Kidney tubule cell (primary cell): ENCODE measurements at regions not wholly inside any gene's neighbourhood (a gene's known extent, or its start where the extent isn't known, plus 50 kb on each side); places are given as distances from the start of the nearest gene placed in this dataset.
A peak's percentile ranks its signal among the peaks of the same experiment; 100 is the strongest.

ENCODE experiments used
- DNase-seq: peaks from one replicate; pipeline ENCODE4 v3.0.0-alpha.2; 2018; ENCODE audit warnings: low spot score

DNA sequence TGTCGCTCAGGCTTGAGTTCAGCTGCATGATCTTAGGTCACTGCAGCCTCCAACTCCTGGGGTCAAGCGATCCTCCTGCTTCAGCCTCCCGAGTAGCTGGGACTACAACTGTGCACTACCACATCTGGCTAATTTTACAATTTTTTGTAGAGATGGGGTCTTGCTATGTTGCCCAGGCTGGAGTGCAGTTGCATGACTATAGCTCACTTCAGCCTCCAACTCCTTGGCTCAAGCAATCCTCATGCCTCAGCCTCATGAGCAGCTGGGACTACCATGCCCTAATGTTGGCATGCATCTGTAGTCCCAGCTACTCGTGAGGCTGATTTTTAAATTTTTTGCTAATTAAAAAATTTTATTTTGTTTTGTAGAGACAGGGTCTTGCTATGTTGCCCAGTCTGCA, 101.9 kb upstream of the NPTX2 start:
- no peak for DNase-seq

DNA sequence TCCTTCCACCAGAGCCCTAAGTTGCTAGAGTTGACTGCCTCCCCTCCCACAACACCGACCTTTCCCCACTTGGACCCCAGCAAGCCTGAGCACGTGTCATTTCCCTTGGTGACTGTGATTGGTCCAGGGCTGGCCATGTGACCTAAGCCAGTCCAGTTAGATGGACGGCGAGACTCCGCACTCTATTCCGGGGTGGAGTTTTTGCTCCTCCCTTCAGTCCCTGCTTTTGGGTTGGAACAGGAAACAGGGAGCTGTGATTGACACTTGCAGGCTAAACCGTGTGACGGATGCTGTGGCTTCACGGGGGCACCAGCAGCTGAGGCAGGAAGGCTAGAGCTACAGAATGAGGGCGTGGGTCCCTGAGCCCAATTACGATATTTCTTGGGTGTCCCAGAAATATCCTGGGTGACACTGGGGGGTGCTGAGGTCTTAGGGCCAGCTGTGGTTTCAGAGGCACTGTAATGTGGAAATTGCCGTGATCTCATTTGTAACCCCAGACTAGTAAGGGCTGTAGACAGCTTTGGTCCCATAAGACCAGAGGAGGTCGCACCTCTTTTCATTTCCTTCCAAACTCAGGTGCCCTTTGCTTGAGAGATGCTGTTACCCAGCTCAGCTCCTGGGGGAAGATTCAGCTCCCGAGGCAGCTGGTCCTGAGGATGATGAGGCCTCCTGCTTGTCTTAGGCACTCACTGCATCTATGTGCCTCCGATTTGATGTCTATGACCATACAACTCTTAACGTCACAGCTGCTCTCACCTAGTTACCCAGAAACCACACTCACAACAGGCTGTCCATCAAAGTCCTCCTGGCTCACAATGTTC, 102.7 kb upstream of the NPTX2 start:
- DNase-seq: no peak

DNA sequence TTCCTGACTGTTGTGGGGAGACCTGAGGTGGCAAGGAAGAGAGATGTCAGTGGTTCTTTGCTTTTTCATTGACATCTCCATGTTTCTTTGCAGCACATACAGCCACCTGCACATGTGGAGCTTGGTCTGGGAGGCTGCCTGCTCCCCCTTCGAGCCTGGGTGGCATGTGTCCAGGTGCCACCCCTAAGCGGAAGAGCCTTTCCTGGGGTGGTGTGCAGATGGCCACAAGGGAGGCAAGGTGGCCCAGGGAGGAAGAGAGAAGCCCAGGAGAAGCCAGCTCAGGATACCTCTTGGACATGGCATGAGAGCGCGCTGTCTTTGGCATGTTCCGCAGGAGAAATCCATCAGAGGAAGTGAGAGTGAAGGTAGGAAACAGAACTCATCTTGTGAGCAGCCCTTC, 105.9 kb upstream of the NPTX2 start:
- DNase-seq: no peak

DNA sequence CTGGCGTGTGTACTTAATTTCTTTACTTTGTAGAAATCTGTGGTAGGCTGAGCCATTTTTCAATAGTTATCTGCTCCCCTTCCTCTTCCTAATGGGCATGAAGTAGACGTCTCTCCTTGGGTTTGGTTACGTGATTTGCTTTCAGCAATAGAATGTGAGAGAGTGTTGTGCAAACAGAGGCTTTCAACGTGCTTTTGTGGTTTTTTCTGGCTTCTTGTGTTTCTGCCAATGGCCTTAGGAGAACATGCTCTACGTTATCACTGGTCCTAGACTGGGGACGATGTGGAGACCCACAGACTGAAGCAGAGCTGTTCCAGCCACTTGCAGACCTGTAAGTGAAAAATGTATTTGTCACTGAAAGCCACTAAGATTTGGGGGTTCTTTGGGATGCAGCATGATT, 107.2 kb upstream of the NPTX2 start:
- DNase-seq: no peak

DNA sequence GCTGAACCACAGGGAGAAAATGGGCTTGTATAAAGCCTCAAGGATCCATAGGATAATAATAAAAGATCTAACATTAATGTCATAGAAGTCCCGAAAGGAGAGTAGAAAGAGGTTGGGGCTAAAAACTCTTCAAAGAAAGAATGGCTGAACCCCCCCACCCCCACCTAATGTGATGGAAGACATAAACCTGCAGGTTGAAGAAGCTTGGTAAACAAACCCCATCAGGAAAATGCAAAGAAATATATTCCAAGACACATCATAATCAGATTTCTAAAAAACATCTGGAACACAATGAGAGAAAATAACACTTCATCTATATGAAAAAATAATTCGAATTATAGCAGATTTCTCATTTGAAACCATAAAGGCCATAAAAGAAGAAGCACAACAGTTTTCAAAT, 105.6 kb upstream of the BAIAP2L1 start:
- DNase-seq: no peak

DNA sequence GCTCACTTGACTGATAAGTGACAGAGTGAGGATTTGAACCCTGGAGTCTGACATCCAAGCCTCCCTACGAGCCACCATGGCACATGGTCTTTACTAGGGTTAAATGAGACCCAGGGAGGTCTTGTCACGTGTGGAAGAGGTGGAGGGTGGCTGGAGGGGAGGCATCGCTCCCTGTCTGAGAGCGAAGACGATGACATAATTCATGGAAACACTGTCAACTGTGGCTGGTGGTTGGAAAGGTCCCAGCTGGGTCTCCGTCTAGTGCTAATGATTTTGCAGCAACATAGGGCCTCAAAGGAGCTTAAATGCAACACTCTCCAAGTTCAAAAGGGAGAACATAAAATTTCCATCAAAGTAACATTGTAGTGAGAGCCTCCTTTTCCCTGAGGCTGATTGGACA, 99.9 kb upstream of the BAIAP2L1 start:
- DNase-seq: no peak

DNA sequence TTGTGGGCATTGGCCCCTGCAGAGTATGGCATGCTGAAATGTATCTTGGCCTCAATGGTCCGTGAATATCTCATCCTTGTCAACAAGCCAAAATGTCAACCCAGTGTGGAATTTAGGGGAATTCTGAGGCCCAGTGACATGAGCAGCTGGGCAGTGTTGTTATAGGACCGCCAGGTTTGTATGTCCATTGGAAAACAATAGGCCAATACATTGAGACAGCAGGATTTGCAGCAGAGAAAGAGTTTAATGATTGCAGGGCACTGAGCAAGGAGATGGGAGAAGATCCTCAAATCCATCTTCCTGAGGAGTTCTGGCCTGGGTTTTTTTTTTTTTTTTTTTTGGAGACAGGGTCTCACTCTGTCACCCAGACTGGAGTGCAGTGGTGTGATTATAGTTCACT, 95.7 kb upstream of the BAIAP2L1 start:
- no peak for DNase-seq

DNA sequence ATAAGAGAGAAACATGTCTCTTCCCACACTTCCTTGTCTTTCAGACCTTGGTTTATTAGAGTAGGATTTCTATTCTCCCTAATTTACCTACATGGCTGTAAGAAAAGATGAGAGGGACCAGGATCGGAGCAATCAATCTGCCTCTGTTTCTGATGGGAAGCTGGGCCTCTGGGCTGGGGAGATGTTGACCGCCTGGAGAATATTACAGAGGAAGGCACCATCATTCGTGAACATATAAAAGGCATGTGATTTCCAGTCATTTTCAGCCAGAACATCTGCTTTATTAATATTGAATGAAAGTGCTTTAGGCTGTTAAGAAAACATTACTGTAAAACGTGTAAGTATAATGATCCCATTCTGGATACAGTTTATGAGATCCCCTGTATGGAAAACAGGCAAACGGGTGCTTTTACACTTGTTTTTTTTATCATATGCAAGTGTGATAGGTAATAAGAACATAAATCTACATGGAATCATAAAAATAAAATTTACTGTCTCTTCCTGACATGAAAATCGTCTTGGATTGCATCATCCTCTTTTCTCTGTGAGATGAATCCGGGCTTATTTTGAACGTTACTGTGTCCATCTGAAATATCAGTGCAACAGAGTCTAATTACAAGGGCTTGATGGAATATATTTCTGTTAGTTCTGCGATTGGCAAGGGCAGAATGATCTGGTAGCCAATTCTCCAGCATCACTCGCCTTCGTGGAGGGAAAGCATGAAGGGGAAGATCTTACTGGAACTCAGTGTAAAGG, 94.5 kb upstream of the BAIAP2L1 start:
- no peak for DNase-seq

DNA sequence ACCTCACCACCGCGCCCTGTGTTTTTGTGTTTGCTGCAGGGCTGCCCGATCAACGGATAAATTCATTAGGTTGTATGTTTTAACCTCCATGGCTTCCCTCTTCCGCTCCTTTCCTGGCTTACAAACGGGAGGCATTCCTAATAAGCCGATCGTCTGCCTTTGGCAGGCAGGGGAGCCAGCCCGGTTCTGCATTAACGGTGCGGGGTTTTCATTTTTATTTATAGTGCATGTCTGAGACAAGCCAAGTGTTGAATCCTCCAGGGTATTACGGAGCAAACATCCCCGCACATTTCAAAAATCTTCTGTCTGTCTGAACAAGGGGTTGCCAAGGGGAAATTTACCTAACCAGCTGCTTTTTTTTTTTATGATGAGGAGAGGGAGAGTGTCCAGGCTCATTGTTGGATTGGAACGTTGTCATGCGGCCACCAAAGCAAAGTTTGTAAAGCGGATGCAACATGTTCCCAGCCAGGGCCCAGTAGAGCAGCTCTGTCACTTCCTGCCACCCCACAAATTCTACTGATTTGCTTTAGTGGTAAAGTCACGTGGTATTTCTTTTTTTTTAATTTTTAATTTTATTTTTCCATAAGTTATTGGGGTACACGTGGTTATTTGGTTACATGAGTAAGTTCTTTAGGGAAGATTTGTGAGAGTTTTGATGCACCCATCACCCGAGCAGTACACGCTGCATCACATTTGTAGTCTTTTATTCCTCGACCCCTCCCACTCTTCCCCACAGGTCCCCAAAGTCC, 92.3 kb upstream of the BAIAP2L1 start:
- no peak for DNase-seq

DNA sequence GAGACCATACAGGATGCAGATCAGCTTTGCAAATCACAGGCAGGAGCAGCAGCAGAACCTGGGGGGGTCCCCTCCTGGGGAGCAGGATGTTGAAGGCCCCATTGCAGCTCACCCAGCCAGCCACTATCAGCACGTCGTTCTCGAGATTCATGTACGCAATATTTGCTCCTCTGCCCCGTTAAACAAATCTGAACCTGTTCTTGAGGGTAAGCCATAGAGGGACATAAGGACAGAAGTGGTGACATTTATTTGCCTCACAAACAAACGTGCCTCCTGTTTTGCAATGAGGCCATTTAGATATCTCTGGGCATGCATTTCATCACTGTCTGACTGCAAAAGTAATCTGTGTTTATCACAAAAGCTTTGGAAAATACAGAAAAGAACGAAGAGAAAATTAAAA, 87.3 kb upstream of the BAIAP2L1 start:
- no peak for DNase-seq

DNA sequence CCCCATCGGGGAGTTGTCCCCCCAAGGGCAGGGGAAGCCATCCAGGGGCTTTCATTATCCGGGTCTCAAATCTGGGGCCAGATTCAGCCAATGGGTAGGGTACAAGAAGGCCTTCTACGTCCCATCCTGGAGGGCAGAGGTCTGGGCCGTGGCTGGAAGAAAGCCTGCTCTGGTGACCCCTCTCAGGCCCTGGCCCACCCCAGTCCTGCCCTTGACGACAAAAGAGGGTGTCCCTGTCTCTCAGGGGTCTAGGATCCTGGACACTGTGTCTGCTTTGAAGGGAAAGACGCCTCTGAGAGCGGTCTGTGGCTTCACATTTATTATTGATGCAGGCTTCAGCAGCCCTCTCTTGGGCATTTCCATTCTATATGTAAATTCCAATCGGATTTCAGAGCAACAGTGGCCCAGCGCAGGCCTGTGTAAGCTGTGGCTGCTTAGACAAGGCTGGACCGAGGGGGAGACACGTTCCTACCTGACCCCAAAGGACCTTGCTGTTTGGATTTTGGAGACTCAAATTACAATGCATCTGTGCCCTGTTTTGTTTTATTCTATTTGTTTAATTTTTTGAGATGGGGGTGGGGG, 83.2 kb upstream of the BAIAP2L1 start:
- no peak for DNase-seq

DNA sequence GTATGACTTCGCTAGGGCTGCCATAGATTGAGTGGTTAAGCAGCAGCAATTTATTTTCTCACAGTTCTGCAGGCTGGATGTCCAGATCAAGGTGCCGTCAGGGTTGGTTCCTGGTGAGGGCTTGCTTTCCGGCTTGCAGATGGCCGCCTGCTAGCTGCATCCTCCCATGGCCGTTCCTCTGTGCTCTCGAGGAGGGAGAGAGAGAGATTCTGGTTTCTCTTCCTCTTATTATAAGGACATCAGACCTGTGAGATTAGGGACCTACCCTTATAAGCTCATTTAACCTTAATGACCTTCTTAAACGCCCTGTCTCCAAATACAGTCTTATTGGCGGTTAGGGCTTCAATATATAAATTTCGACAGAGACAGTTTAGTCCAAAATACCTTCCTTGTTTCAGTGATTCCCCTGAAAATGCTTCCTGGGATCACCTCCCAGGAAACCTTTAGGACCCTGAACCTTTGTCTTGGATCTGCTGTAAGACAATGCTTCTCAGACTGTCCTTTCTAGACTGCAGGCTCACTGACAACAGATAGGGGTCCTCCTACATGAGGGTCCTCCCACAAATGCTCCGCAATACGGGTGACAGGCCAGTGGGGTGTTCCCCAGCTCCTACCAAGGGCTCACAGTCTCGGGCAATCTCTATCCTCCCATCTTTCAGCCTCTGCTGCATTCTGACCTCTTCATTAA, 82.5 kb upstream of the BAIAP2L1 start:
- DNase-seq: no peak

DNA sequence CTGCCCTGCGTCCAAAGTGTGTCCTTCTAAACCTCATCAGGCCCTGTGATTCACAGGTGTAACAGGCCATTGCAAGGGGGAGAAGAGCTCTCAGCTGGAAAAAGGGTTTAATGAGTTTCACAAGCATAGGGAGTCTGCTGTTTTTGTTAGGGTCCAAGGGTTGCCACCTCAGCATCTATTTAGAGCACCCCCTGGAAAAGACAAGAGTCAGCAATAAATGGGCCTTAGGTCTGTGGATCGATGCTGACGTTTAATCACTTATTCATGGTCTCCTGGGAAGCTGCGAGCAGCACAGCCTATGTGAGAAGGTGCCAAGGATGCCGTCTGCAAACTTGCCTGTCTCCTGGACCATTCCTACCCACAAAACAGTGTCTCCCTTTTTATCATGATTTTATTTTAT, 78.4 kb upstream of the BAIAP2L1 start:
- no peak for DNase-seq

DNA sequence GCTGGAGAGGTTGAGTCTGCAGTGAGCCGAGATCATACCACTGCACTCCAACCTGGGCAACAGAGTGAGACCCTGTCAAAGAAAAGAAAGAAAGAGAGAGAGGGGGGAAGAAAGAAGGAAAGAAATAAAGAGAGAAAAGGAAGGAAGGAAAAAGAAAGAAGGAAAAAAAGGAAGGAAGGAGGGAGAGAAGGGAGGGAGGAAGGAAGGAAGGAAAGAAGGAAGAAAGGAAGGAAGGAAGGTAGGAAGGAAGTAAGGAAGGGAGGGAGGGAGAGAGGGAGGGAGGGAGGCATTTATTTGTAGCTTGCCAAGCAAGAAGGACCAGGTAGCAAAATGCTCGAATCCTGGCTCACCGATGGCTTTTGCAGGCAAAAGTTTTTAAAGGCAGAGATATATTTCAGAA, 74.5 kb upstream of the BAIAP2L1 start:
- no peak for DNase-seq

DNA sequence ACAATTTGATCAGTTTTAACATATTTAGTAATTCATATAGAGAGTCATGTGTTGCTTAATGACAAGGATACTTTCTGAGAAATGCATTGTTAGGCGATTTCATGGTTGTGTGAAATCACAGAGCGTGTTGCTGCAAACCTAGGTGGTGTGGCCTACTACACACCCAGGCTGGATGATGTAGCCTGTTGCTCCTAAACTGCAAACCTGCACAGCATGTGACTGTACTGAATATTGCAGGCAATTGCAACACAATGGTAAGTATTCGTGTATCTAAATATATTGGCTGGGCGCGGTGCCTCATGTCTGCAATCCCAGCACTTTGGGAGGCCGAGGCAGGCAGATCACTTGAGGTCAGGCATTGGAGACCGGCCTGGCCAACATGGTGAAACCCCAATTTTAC, 73.7 kb upstream of the BAIAP2L1 start:
- no peak for DNase-seq

DNA sequence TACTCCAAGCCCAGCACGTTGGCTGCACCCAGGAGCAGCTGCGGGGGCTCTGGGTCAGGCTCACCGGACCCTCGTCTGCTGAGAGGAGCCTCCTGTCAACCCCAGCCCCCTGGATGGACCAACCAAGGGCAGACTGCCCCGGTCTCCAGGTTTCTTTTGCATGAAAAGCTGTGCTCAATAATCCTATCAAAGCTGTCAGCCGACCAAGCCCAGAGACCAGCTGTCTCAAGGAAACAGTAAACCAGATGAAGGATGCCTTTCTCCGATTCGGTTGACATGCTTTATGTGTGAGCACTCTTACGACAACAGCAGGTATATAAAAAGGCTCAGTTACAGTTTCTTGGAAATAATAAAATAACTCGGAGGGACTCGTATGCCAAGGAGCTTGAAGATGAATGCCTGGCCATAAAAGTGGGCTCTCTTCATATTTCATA, 71.6 kb upstream of the BAIAP2L1 start:
- no peak for DNase-seq

DNA sequence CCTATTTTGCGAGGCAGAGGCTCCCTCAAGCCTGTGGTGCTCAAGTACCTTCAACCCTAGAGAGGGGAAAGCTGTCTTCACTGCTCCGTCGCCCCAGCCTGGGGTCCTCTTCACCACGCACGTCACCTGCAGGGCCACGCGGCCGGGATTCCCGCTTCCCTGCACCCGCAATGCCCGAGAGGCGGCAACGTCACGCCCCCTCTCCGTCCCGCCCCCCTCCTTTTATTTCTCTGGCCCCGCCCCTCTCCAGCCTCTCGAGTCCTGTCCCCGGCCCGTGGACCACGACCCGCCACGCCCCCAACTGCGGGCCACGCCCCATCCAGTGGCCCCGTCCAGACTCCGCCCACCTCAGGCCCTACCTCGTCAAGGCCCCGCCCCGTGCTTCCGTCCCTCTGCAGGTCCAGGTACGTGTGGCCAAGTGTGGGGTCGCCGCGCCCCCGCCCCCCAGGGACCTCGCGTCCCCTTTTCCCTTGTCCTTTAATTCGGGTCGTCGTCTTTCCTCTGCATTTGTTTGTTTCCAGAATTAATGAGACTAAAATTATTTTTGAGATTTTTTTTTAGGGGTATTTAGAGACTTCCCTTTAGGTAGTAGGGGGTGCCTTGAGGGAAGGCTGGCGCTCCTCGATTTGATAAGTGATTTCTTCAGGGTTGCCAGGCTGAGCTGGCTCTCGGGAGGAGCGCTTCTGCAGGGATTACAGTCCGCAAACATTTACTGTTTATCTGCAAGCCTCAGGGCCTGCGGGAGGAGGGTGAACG, 69.8 kb upstream of the BAIAP2L1 start:
- DNase-seq: peak; percentile 10

DNA sequence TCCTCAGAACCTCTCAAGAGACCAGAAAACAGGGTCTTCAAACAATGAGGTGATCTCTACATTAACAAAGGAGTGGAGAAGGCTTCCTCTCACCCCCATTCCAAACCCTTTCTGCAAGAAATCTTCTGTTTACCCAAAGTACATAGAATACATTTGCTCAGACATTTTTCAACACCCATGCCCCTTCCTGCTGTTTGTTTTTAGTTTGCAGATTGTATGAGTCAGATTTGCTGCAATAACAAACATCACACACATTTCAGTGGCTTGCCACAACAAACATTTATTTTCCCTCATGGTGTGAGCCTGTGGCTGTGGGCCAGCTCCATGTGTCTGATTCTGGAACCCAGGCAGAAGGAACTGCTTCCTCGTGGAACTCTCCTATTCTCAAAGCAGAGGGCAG, 68.2 kb upstream of the BAIAP2L1 start:
- no peak for DNase-seq

DNA sequence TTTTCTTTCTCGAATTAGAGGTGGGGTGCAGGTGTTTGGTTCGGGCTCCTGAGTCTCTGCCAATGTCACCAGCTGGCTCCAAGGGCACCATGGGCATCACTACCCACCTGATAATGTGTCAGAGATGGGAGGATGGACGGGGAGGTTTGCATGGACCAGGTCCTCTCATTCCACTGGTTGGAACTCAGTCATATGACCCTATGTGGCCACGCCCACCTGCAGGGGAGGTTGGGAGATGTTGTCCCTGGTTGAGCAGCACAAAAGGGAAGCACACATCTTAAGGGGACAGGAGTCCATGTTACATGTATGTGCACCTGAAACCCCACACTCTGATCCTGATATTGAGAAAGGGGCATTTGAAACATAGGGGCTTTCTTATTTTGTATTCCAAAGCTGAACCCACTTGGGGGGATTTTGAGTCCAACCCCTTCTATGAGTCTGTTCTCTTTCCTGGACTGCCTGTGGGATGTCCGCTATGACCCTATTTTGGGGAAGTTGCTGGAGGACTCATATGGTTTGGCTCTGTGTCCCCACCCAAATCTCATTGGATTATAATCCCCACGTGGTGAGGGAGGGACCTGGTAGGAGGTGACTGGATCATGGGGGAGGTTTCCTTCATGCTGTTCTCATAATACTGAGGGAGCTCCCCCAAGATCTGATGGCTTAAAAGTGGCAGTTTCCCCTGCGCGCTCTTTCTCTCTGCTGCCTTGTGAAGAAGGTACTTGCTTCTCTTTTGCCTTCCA, 66.9 kb upstream of the BAIAP2L1 start:
- DNase-seq: no peak

DNA sequence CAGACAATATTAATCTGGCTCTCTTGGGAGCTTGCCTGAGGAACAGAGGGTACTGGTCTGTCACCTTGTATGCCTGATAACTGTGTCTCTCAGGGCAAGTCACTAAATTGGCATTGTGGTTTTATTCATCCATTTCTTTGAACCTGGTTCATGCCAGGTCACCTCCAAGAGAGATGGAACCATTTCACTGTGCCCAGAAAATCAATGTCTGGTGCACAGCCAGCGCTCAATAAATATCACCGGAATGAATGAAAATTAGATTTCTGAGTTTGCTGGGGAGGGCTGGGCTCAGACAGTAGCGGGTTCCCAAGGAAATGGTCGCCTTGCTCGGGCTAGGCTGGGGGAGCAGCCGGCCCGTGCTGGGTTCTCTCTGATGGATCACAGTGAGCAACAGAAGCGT, 64.1 kb upstream of the BAIAP2L1 start:
- DNase-seq: no peak

DNA sequence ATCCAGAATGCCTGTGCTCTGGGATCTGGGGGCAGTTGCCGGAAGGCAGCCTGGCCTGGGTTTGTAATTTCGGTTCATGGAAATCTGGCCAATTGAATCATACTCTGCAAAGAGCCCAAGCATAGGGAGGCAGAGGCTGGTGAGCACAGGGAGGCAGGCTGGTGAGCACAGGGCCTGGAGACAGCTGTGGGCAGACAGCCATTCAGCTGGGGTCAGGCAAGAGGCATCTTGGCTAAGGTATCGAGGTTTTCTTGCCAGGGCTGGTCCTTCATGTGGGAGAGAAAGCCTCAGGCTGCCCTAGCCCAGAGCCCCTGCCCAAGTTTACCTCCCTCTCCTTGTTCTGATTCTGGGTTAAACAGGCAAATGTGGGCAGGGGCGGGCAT, 63.7 kb upstream of the BAIAP2L1 start:
- no peak for DNase-seq
